ENCODE measurements at regions not wholly inside any gene's neighbourhood (a gene's known extent, or its start where the extent isn't known, plus 50 kb on each side); places are given as distances from the start of the nearest gene placed in this dataset.

DNA sequence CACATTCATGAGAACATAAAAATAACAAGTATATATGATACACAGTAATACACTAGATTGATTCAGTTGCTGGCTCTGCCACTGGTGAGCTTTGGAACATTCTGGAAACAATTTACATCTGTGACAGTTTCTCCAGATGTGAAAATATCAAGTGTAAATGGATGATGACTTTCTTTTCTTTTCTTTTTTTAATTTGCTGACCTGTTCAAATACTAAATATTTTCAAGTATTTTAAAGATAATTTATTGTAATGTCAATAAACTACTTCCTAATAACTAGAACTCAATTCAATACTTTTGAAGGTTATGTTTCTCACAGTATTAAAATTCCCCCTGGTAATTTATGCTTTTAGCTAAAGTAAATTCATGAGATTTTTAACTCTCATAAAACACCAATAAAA lies 180.3 kb downstream of the CRPPA start:
- BruUV-seq (replicated peaks), result no TSS peak
- CTCF ChIA-PET, result interaction anchor here (0.6 kb wide), 1 partner anchor 17 kb away, joined by 3 read pairs; no protein-coding TSS in a partner anchor
- TF ChIP-seq EZH2 (IDR thresholded peaks at IDR 0.05; ENCODE audit: borderline replicate concordance, low read depth, low read length, poor library complexity, severe bottlenecking), result no peak
- TF ChIP-seq, protein P1, sequence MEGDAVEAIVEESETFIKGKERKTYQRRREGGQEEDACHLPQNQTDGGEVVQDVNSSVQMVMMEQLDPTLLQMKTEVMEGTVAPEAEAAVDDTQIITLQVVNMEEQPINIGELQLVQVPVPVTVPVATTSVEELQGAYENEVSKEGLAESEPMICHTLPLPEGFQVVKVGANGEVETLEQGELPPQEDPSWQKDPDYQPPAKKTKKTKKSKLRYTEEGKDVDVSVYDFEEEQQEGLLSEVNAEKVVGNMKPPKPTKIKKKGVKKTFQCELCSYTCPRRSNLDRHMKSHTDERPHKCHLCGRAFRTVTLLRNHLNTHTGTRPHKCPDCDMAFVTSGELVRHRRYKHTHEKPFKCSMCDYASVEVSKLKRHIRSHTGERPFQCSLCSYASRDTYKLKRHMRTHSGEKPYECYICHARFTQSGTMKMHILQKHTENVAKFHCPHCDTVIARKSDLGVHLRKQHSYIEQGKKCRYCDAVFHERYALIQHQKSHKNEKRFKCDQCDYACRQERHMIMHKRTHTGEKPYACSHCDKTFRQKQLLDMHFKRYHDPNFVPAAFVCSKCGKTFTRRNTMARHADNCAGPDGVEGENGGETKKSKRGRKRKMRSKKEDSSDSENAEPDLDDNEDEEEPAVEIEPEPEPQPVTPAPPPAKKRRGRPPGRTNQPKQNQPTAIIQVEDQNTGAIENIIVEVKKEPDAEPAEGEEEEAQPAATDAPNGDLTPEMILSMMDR (conservative IDR thresholded peaks at IDR 0.05; ENCODE audit: low read depth, low read length), result no peak
- Histone ChIP-seq H3K27me3 (replicated peaks; ENCODE audit: insufficient read depth, low read depth, low read length, poor library complexity) (no peaks in the 10 kb centered on the region), H3K9me3 (ENCODE audit: low read depth, low read length, poor library complexity, severe bottlenecking) (no peaks in the 10 kb centered on the region), H3K4me1 (ENCODE audit: insufficient read depth, low read length, poor library complexity, severe bottlenecking) (no peaks in the 10 kb centered on the region), H3K36me3 (ENCODE audit: insufficient read depth, low read length, poor library complexity, severe bottlenecking) (no peaks in the 10 kb centered on the region), H3K4me3 (ENCODE audit: low read depth, low read length, poor library complexity, severe bottlenecking) (no peak overlapping the region), H3K27ac (ENCODE audit: low read depth, low read length, poor library complexity, severe bottlenecking) (no peak overlapping the region)
- intact Hi-C loops (cut with micrococcal nuclease; ENCODE audit: unreplicated experiment), result no loop called here
- DNase-seq (ENCODE audit: low spot score), result no peak
- POLR2A ChIA-PET (ENCODE audit: low non-redundant PET), result no interaction called here

DNA sequence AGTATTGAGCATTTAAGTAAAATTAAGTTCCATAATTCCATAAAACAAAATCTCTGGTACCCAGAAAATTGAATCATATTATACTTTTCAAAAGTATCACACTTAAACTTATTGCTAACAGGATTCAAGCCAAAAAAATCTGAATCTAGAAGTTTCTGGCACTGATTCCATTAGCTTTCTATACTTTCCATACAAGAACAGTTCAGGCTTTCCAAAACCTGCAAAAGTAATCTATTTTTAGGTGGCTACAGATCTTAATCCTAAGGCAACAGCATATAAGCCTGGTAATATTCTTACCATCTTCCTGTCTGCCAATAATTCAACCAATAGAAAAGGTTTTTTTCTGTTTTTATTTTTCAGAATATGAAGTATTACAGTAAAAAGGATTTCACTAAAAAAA lies 185.0 kb downstream of the CRPPA start:
- Histone ChIP-seq H3K27me3 (replicated peaks; ENCODE audit: insufficient read depth, low read depth, low read length, poor library complexity) (no peaks in the 10 kb centered on the region), H3K36me3 (ENCODE audit: insufficient read depth, low read length, poor library complexity, severe bottlenecking) (no peaks in the 10 kb centered on the region), H3K4me3 (ENCODE audit: low read depth, low read length, poor library complexity, severe bottlenecking) (no peak overlapping the region), H3K4me1 (ENCODE audit: insufficient read depth, low read length, poor library complexity, severe bottlenecking) (no peaks in the 10 kb centered on the region), H3K9me3 (ENCODE audit: low read depth, low read length, poor library complexity, severe bottlenecking) (no peaks in the 10 kb centered on the region), H3K27ac (ENCODE audit: low read depth, low read length, poor library complexity, severe bottlenecking) (no peak overlapping the region)
- CTCF ChIA-PET, result no interaction called here
- POLR2A ChIA-PET (ENCODE audit: low non-redundant PET), result no interaction called here
- no peak for TF ChIP-seq EZH2 (IDR thresholded peaks at IDR 0.05; ENCODE audit: borderline replicate concordance, low read depth, low read length, poor library complexity, severe bottlenecking)
- TF ChIP-seq, protein P1 (conservative IDR thresholded peaks at IDR 0.05; ENCODE audit: low read depth, low read length), result no peak
- intact Hi-C loops (cut with micrococcal nuclease; ENCODE audit: unreplicated experiment), result no loop called here
- BruUV-seq (replicated peaks), result no TSS peak
- no peak for DNase-seq (ENCODE audit: low spot score)

DNA sequence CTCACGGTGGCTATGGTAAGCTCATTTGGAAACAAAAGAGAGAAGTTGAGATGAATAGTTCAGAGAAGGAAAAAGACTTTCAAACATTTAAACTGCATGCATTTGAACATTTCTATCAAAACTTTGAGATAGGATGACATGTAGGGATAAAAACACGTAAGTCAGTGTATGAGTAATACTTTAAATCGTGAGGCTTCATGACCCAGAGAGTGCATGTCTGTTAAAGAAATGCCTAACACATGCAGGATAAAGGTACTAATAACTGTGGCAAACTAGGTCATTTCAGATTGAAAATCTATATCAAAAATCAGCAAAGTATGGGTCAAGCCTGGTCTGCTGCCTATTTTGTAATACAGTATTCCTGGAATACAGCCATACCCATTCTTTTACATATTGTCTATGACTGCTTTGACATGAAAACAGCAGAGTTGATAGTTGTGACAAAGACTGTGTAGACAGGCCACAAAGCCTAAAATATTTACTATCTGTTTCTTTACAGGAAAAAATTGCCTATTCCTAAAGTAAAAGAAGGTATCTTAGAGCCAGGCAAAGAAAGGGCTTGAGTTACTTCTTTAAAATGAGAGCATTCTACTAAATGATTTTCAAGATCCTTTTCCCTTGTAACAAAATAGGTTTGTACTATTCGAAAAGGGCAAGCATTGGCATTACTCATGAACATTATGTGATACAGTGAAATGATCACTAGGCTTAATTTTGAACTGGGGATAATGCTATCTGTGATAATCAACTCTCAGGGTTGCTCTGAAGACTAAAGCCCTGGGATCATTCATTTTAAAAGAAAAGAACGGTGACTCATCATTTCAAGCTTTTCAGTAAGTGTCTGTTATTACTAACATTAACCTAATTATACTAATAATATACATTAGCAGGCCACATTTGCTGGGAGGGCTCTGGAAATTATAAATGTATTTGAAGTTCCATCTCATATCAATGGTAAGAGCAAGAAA lies 185.9 kb downstream of the CRPPA start:
- intact Hi-C loops (cut with micrococcal nuclease; ENCODE audit: unreplicated experiment), result no loop called here
- no TSS peak for BruUV-seq (replicated peaks)
- Histone ChIP-seq H3K27me3 (replicated peaks; ENCODE audit: insufficient read depth, low read depth, low read length, poor library complexity) (no peaks in the 10 kb centered on the region), H3K4me3 (ENCODE audit: low read depth, low read length, poor library complexity, severe bottlenecking) (no peak overlapping the region), H3K4me1 (ENCODE audit: insufficient read depth, low read length, poor library complexity, severe bottlenecking) (no peaks in the 10 kb centered on the region), H3K36me3 (ENCODE audit: insufficient read depth, low read length, poor library complexity, severe bottlenecking) (no peaks in the 10 kb centered on the region), H3K9me3 (ENCODE audit: low read depth, low read length, poor library complexity, severe bottlenecking) (peaks cover under 1% of the 10 kb centered on the region), H3K27ac (ENCODE audit: low read depth, low read length, poor library complexity, severe bottlenecking) (no peak overlapping the region)
- ChIA-PET POLR2A (ENCODE audit: low non-redundant PET) (interaction anchor here (0.5 kb wide), 1 partner anchor 15 kb away, joined by 3 read pairs; no protein-coding TSS in a partner anchor), CTCF (no interaction called here)
- DNase-seq (ENCODE audit: low spot score), result no peak
- no peak for TF ChIP-seq EZH2 (IDR thresholded peaks at IDR 0.05; ENCODE audit: borderline replicate concordance, low read depth, low read length, poor library complexity, severe bottlenecking)
- TF ChIP-seq, protein P1 (conservative IDR thresholded peaks at IDR 0.05; ENCODE audit: low read depth, low read length), result no peak

Data from A673 (cell line).